ENCODE measurements at regions not wholly inside any gene's neighbourhood (a gene's known extent, or its start where the extent isn't known, plus 50 kb on each side); places are given as distances from the start of the nearest gene placed in this dataset.
A peak's percentile ranks its signal among the peaks of the same experiment; 100 is the strongest.

GRCh38 chr4:175944126-175944910 is 121.3 kb upstream of the WDR17 start:
- Histone ChIP-seq H3K27ac (no peak overlapping the region), H3K27me3 (ENCODE audit: insufficient read depth in 3 of 3, low read length in 2 of 3) (no peaks in the 10 kb centered on the region), H3K9me3 (no peaks in the 10 kb centered on the region), H3K36me3 (ENCODE audit: insufficient read depth in 1 of 2, low read depth in 1 of 2) (no peaks in the 10 kb centered on the region), H3K4me1 (no peaks in the 10 kb centered on the region), H3K4me3 (no peak overlapping the region)
- TF ChIP-seq, protein P1, sequence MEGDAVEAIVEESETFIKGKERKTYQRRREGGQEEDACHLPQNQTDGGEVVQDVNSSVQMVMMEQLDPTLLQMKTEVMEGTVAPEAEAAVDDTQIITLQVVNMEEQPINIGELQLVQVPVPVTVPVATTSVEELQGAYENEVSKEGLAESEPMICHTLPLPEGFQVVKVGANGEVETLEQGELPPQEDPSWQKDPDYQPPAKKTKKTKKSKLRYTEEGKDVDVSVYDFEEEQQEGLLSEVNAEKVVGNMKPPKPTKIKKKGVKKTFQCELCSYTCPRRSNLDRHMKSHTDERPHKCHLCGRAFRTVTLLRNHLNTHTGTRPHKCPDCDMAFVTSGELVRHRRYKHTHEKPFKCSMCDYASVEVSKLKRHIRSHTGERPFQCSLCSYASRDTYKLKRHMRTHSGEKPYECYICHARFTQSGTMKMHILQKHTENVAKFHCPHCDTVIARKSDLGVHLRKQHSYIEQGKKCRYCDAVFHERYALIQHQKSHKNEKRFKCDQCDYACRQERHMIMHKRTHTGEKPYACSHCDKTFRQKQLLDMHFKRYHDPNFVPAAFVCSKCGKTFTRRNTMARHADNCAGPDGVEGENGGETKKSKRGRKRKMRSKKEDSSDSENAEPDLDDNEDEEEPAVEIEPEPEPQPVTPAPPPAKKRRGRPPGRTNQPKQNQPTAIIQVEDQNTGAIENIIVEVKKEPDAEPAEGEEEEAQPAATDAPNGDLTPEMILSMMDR (IDR thresholded peaks at IDR 0.05) = no peak
- WGBS, 3 donors = 67 to 77% (median 77%) methylated on average over 10 of the region's 10 CpGs
- ATAC-seq (no peak), DNase-seq (no peak)
- intact Hi-C loops (cut with DNase I) = no loop called here

DNA sequence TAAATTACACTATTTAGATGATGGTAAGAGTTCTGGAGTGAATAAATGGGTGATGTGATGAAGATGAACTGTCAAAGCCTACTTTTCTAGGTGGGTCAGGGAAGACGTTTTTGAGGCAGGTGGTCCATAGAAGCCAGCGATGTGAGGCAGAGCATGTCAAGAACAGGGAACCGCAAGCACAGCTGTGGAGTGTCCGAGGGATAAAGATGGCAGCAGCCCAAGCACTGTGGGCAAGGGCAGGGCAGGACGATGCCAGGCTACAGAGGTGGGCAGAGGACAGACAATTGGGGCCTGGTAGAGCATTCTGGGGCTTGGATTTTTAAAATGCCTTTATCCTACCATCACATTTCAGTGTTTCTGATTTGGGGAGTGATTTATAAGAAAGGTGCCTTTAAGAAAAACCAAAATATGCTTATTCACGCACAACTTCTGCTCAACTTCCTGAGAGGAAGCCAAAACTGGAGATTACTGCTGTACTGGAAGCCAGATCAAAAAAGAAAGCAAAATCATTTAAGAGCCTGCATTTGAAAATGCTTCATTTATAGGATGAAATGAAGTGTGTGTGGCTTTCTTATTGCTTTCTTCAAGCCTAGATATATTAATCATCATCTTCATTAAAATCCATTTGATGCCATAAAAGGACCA is 119.0 kb upstream of the WDR17 start:
- Histone ChIP-seq H3K4me1 (no peaks in the 10 kb centered on the region), H3K27ac (no peak overlapping the region), H3K4me3 (peak overlapping the region; percentile 23), H3K9me3 (no peaks in the 10 kb centered on the region), H3K27me3 (ENCODE audit: insufficient read depth in 3 of 3, low read length in 2 of 3) (no peaks in the 10 kb centered on the region), H3K36me3 (ENCODE audit: insufficient read depth in 1 of 2, low read depth in 1 of 2) (no peaks in the 10 kb centered on the region)
- intact Hi-C loops (cut with DNase I) = loop anchor here (5.0 kb wide), 2 partner anchors 396 to 401 kb away; no protein-coding TSS in a partner anchor
- DNase-seq (no peak), ATAC-seq (no peak)
- TF ChIP-seq, protein P1 (IDR thresholded peaks at IDR 0.05) = no peak
- WGBS, 3 donors = 11 to 23% (median 12%) methylated on average over 6 of the region's 6 CpGs

- no peaks in the 10 kb centered on the region for H3K27me3 ChIP-seq (ENCODE audit: insufficient read depth in 3 of 3, low read length in 2 of 3)
Measured at GRCh38 chr4:175947117-175947722, 118.4 kb upstream of the WDR17 start.

DNA sequence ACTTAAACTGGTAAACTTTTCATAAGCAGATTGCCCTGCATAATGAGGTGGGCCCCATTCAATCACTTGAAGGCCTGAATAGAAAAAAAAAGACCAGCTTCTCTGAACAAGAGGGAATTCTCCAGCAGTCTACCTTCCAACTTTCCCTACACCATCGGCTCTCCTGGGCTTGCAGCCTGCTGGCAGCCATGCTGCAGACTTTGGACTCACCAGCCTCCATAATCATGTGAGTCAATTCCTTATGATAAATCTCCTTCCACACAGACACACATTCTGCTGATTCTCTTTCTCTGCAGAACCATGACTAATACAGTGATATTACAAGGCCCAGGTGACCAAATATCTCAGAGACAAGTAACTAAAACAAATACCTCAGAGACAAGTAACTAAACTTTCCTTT is 113.8 kb upstream of the WDR17 start:
- ATAC-seq (no peak), DNase-seq (no peak)
- Histone ChIP-seq H3K27ac (no peak overlapping the region), H3K27me3 (ENCODE audit: insufficient read depth in 3 of 3, low read length in 2 of 3) (no peaks in the 10 kb centered on the region), H3K9me3 (no peaks in the 10 kb centered on the region), H3K4me3 (no peak overlapping the region), H3K36me3 (ENCODE audit: insufficient read depth in 1 of 2, low read depth in 1 of 2) (no peaks in the 10 kb centered on the region), H3K4me1 (no peaks in the 10 kb centered on the region)
- TF ChIP-seq, protein P1 (IDR thresholded peaks at IDR 0.05) = no peak
- intact Hi-C loops (cut with DNase I) = loop anchor here in 1 of 2 donors (10.0 kb wide), 1 partner anchor 173 kb away; no protein-coding TSS in a partner anchor
- WGBS, 3 donors = 42 to 50% (median 46%) methylated on average over 1 of the region's 1 CpG

More at GRCh38 chr4:175947117-175947722, 118.4 kb upstream of the WDR17 start:
- Histone ChIP-seq H3K36me3 (ENCODE audit: insufficient read depth in 1 of 2, low read depth in 1 of 2) (no peaks in the 10 kb centered on the region), H3K4me1 (no peaks in the 10 kb centered on the region), H3K9me3 (no peaks in the 10 kb centered on the region), H3K27ac (no peak overlapping the region), H3K4me3 (peak overlapping the region; percentile 23)
- TF ChIP-seq, protein P1 (IDR thresholded peaks at IDR 0.05) = peak; percentile 69
- intact Hi-C loops (cut with DNase I) = loop anchor here (5.0 kb wide), 2 partner anchors 395 to 400 kb away; no protein-coding TSS in a partner anchor
- ATAC-seq (no peak), DNase-seq (no peak)
- WGBS, 3 donors = 4 to 8% (median 5%) methylated on average over 4 of the region's 4 CpGs
